ENCODE measurements at regions not wholly inside any gene's neighbourhood (a gene's known extent, or its start where the extent isn't known, plus 50 kb on each side); places are given as distances from the start of the nearest gene placed in this dataset.

DNA sequence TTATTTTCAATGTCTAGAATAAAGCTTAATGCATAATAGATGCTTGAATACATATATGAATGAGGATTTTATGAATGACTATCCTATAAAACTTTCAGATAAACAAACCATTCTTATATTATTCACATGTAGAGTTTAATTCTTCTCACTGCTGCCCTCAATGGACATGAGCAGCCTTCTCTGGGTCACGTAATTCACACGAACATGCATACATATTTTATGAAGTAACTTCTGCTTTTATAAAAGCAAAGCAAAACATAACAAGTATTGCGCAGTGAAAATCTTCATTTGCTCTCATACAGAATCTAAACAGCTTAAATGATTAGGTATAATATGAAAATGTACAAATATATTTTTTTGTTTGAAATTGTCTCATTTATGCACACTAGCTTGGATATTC lies 116.7 kb downstream of the TMA16 start:
- peak overlapping the region; percentile 1 to 64 for H3K27ac ChIP-seq
- peak; percentile 51 for ATAC-seq
- no peaks in the 10 kb centered on the region for H3K27me3 ChIP-seq
- peaks cover 0 to 9% of the 10 kb centered on the region in 2 donors for H3K4me1 ChIP-seq
- intact Hi-C loops (cut with DNase I) = no loop called here
- TF ChIP-seq, protein P1, sequence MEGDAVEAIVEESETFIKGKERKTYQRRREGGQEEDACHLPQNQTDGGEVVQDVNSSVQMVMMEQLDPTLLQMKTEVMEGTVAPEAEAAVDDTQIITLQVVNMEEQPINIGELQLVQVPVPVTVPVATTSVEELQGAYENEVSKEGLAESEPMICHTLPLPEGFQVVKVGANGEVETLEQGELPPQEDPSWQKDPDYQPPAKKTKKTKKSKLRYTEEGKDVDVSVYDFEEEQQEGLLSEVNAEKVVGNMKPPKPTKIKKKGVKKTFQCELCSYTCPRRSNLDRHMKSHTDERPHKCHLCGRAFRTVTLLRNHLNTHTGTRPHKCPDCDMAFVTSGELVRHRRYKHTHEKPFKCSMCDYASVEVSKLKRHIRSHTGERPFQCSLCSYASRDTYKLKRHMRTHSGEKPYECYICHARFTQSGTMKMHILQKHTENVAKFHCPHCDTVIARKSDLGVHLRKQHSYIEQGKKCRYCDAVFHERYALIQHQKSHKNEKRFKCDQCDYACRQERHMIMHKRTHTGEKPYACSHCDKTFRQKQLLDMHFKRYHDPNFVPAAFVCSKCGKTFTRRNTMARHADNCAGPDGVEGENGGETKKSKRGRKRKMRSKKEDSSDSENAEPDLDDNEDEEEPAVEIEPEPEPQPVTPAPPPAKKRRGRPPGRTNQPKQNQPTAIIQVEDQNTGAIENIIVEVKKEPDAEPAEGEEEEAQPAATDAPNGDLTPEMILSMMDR (IDR thresholded peaks at IDR 0.05) = no peak
- H3K4me3 ChIP-seq = peak overlapping the region in 1 of 2 donors; percentile 32
- H3K9me3 ChIP-seq = no peaks in the 10 kb centered on the region
- no peaks in the 10 kb centered on the region for H3K36me3 ChIP-seq
- no peak for DNase-seq

DNA sequence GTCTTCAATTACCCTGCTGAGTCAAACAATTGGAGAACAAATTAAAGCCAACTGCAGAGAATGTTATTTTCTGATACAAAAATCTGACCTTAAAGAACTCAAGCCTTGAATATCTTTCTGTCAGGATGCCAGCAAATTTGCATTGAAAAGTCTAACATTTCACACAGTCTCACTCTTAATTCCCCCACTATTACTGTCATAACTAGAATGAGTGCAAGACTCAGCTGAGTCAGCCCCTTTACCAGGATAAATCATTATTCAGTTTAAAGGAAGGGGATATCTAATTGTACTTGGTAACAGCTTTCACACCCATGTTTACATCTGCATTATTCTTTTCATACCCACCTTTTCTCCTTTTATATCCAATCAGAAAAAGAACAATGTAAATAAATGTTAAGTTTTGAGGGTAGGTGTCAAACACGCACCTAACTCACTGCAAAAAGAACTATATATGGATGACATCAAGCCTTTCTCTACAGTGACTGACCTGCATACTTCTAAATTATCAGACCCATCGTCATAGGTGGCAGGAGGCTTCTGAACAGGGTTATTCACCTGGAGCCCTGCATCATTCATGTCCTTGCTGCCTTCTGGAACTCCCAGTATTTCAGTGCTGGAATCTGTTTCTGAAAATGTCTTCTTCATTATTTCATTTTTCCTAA lies 117.4 kb downstream of the TMA16 start:
- no peak for ATAC-seq
- intact Hi-C loops (cut with DNase I) = no loop called here
- Histone ChIP-seq H3K27ac (peak overlapping the region; percentile 1 to 64), H3K4me1 (peaks cover 0 to 3% of the 10 kb centered on the region in 2 donors), H3K4me3 (peak overlapping the region in 1 of 2 donors; percentile 32), H3K9me3 (no peaks in the 10 kb centered on the region), H3K27me3 (no peaks in the 10 kb centered on the region), H3K36me3 (no peaks in the 10 kb centered on the region)
- TF ChIP-seq, protein P1 (IDR thresholded peaks at IDR 0.05) = no peak
- no peak for DNase-seq

DNA sequence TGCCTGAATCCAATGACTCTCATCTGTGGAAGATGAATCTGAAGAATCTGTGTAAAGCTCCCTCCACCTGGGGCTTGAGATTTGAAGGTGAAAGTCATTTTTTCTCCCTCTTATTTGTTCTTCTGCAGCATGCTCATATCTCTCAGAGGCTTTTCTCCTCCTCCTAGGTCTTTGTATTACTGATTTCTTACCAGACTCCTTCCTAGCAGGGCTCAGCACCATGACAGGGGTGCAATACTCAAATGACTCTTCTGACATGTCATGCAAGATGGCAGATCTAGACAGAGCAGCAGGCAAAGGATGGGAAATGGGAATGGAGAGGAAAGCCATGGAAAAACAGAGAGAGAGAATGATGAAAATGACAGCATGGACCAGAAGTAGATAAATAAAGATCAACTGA lies 118.3 kb downstream of the TMA16 start:
- H3K36me3 ChIP-seq = no peaks in the 10 kb centered on the region
- ATAC-seq = peak; percentile 46
- TF ChIP-seq, protein P1 (IDR thresholded peaks at IDR 0.05) = no peak
- intact Hi-C loops (cut with DNase I) = no loop called here
- H3K4me1 ChIP-seq = no peaks in the 10 kb centered on the region
- peak overlapping the region in 1 of 2 donors; percentile 32 for H3K4me3 ChIP-seq
- H3K27me3 ChIP-seq = no peaks in the 10 kb centered on the region
- H3K27ac ChIP-seq = peak overlapping the region in 1 of 2 donors; percentile 64
- DNase-seq = no peak
- H3K9me3 ChIP-seq = no peaks in the 10 kb centered on the region

DNA sequence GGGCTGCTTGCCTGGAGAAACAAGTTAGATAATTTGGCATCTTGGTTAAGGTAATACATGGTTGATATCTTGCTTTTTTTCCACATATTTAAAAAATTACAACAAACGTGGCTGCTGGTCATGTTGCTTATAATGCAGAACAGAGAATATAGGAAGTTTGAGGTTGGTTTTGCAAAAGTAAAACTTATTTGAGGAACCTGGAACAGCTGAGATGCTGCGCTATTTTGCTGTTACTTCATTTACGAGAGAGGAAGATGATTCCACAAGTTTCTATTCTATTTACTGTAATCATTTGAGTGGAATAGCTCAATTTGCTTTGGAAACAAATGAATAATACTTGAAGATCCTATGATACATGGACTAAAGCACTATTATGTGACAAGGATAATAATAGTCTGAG lies 118.9 kb downstream of the TMA16 start:
- ATAC-seq = peak; percentile 50
- Histone ChIP-seq H3K4me3 (peak overlapping the region in 1 of 2 donors; percentile 32), H3K36me3 (no peaks in the 10 kb centered on the region)

DNA sequence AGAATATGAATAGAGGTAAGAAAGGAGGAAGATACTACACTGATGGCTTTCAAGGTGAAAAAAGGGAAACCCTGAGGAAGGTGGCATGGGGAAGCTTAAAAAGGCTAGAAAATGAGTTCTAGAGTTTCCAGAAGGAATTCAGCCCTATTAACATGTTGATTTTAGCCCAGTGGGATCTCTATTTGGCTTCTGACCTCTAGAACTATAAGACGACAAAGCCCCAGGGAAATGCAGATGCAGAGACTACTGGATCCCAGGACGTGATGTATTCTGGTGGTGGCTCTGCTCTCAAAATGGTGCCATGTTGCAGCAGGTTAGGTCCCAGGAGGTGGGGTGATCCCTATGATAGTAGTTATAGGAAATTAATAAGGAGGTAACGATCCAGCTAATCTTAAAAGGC lies 120.4 kb downstream of the TMA16 start:
- TF ChIP-seq, protein P1 (IDR thresholded peaks at IDR 0.05) = no peak
- Histone ChIP-seq H3K36me3 (no peaks in the 10 kb centered on the region), H3K4me3 (no peak overlapping the region), H3K27ac (no peak overlapping the region), H3K4me1 (no peaks in the 10 kb centered on the region), H3K27me3 (no peaks in the 10 kb centered on the region), H3K9me3 (no peaks in the 10 kb centered on the region)
- no peak for ATAC-seq
- no peak for DNase-seq
- intact Hi-C loops (cut with DNase I) = no loop called here

More for the DNA sequence above, 118.9 kb downstream of the TMA16 start:
- no peaks in the 10 kb centered on the region for H3K9me3 ChIP-seq
- H3K4me1 ChIP-seq = no peaks in the 10 kb centered on the region
- no peak for DNase-seq
- TF ChIP-seq, protein P1 (IDR thresholded peaks at IDR 0.05) = no peak
- H3K27me3 ChIP-seq = no peaks in the 10 kb centered on the region
- peak overlapping the region in 1 of 2 donors; percentile 64 for H3K27ac ChIP-seq
- intact Hi-C loops (cut with DNase I) = no loop called here

Measured in left lung (tissue), 4 donors.